Lung (tissue), 11 donors: ENCODE measurements at regions not wholly inside any gene's neighbourhood (a gene's known extent, or its start where the extent isn't known, plus 50 kb on each side); places are given as distances from the start of the nearest gene placed in this dataset.

ENCODE experiments used
- ATAC-seq: fragments of 200-7000 bp; cut with Tn5 transposase; one replicate; pipeline ENCODE4 v1.9.1; 2020; ENCODE audit warnings: moderate number of reproducible peaks; ENCODE audit not compliant: insufficient read depth, low FRiP score
- DNase-seq, 3 donors: peaks; one replicate each; pipeline ENCODE4 v3.0.0-alpha.2; 2013 to 2017
- H3K27ac ChIP-seq, 2 donors: one replicate each; pipeline ENCODE4 v1.5.1; 2013; ENCODE audit warnings: mild to moderate bottlenecking in 2 of 2, moderate library complexity in 2 of 2, control low read depth in 1 of 2, inconsistent platforms in 1 of 2, low read depth in 1 of 2, low read length in 1 of 2
- H3K27me3 ChIP-seq, 3 donors: one replicate each; pipeline ENCODE4 v1.5.1; 2013; ENCODE audit warnings: low read length in 2 of 3; ENCODE audit not compliant: control insufficient read depth in 3 of 3, insufficient read depth in 3 of 3
- H3K36me3 ChIP-seq, 4 donors: one replicate each; pipeline ENCODE4 v1.5.1; 2013; ENCODE audit warnings: low read length in 4 of 4, mild to moderate bottlenecking in 1 of 4, moderate library complexity in 1 of 4; ENCODE audit not compliant: control insufficient read depth in 4 of 4, insufficient read depth in 4 of 4
- H3K4me1 ChIP-seq, 5 donors: one replicate each; pipeline ENCODE4 v1.5.1; 2013; ENCODE audit warnings: low read length in 5 of 5, mild to moderate bottlenecking in 2 of 5, moderate library complexity in 1 of 5; ENCODE audit not compliant: control insufficient read depth in 5 of 5, insufficient read depth in 5 of 5
- H3K4me3 ChIP-seq: one replicate; pipeline ENCODE4 v1.5.1; 2013; ENCODE audit warnings: mild to moderate bottlenecking, control low read depth, moderate library complexity
- H3K9ac ChIP-seq, 2 donors: one replicate each; pipeline ENCODE4 v1.5.1; 2013; ENCODE audit warnings: low read length in 2 of 2, control low read depth in 1 of 2; ENCODE audit not compliant: insufficient read depth in 1 of 2
- H3K9me3 ChIP-seq, 4 donors: one replicate each; pipeline ENCODE4 v1.5.1; 2013; ENCODE audit warnings: low read length in 3 of 4, mild to moderate bottlenecking in 1 of 4, moderate library complexity in 1 of 4; ENCODE audit not compliant: control insufficient read depth in 4 of 4, insufficient read depth in 3 of 4
- CTCF ChIP-seq: IDR thresholded peaks from 2 replicates; pipeline ENCODE4 v1.5.1; 2012; ENCODE audit warnings: mild to moderate bottlenecking; ENCODE audit errors: control extremely low read depth, extremely low read depth
- WGBS, 2 donors: extraction: QIAGEN DNeasy Blood & Tissue Kit; methylation state at CpG; one replicate each; pipeline ENCODE4 v1.1.7; 2013; 5-methylcytosine and 5-hydroxymethylcytosine counted together
- donor health status: control.
- donor health status: control.
- donor health status: Bipolar disorder and iron deficiency.
- donor health status: healthy.
- donor health status: DM: yes; HTN: yes; CAD: no.

GRCh38 chr3:851098-851790, 241.6 kb upstream of the CNTN6 start:
- Histone ChIP-seq H3K27ac (no peak overlapping the region), H3K4me1 (no peaks in the 10 kb centered on the region), H3K4me3 (no peak overlapping the region), H3K9me3 (peaks cover 0 to 7% (median 0%) of the 10 kb centered on the region in 4 donors), H3K9ac (no peak overlapping the region), H3K27me3 (no peaks in the 10 kb centered on the region), H3K36me3 (no peaks in the 10 kb centered on the region)
- DNase-seq (no peak), ATAC-seq (no peak)
- 62 to 69% methylated on average over 5 of the region's 5 CpGs for WGBS, 2 donors
- TF ChIP-seq CTCF: no peak

- ATAC-seq: no peak
- DNase-seq: no peak
- Histone ChIP-seq H3K4me1 (no peaks in the 10 kb centered on the region), H3K27me3 (no peaks in the 10 kb centered on the region), H3K27ac (no peak overlapping the region), H3K4me3 (no peak overlapping the region), H3K9ac (no peak overlapping the region), H3K9me3 (peaks cover 0 to 7% (median 0%) of the 10 kb centered on the region in 4 donors), H3K36me3 (no peaks in the 10 kb centered on the region)
- no peak for TF ChIP-seq CTCF
- WGBS, 2 donors: 81 to 83% methylated on average over 4 of the region's 4 CpGs
Observed at GRCh38 chr3:852033-852432, 240.8 kb upstream of the CNTN6 start.

DNA sequence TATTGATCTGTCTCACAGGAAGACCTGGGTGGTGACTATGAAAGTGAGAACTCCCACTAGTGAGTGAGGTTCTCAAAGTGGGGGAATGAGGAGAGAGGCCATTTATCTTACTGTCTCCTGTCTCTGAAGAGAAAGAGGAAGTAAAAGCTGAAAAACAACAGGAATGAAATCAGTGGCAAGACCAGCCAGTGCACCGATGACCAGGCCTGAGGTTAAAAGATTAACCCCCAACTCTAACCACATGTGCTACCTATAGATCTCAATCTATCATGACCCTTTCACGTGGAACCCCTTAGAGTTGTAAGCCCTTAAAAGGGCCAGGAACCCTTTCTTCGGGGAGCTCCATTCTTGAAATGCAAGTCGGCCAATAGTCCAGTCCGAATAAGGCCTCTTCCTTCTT, 239.3 kb upstream of the CNTN6 start:
- WGBS, 2 donors: 65 to 72% methylated on average over 5 of the region's 5 CpGs
- Histone ChIP-seq H3K9me3 (peaks cover 0 to 8% (median 4%) of the 10 kb centered on the region in 4 donors), H3K36me3 (no peaks in the 10 kb centered on the region), H3K4me1 (no peaks in the 10 kb centered on the region), H3K27ac (no peak overlapping the region), H3K27me3 (no peaks in the 10 kb centered on the region), H3K9ac (no peak overlapping the region), H3K4me3 (no peak overlapping the region)
- TF ChIP-seq CTCF: no peak
- no peak for DNase-seq
- ATAC-seq: no peak

- 86 to 89% methylated on average over 9 of the region's 9 CpGs for WGBS, 2 donors
- no peak overlapping the region for H3K27ac ChIP-seq
- no peaks in the 10 kb centered on the region for H3K36me3 ChIP-seq
- H3K9me3 ChIP-seq: peaks cover 0 to 12% (median 5%) of the 10 kb centered on the region in 4 donors
- no peak overlapping the region for H3K4me3 ChIP-seq
- H3K27me3 ChIP-seq: no peaks in the 10 kb centered on the region
- no peaks in the 10 kb centered on the region for H3K4me1 ChIP-seq
- TF ChIP-seq CTCF: no peak
- DNase-seq: no peak
- no peak for ATAC-seq
- H3K9ac ChIP-seq: no peak overlapping the region
Observed at GRCh38 chr3:859135-859534, 233.7 kb upstream of the CNTN6 start.
